ENCODE measurements at regions not wholly inside any gene's neighbourhood (a gene's known extent, or its start where the extent isn't known, plus 50 kb on each side); places are given as distances from the start of the nearest gene placed in this dataset.
A peak's percentile ranks its signal among the peaks of the same experiment; 100 is the strongest.

GRCh38 chr16:55033225-55034156 is 102.8 kb downstream of the IRX5 start:
- peak; percentile 52 to 72 for DNase-seq (ENCODE audit: extremely low spot score in 2 of 2)
- H3K9me3 ChIP-seq, result no peaks in the 10 kb centered on the region
- H3K4me1 ChIP-seq, result no peaks in the 10 kb centered on the region
- TF ChIP-seq POLR2A (IDR thresholded peaks at IDR 0.05) (no peak), POLR2AphosphoS5 (IDR thresholded peaks at IDR 0.05; ENCODE audit: insufficient read depth in 1 of 2, low read depth in 1 of 2) (no peak), CTCF (IDR thresholded peaks at IDR 0.05) (no peak)
- no peaks in the 10 kb centered on the region for H3K36me3 ChIP-seq
- intact Hi-C loops (cut with DNase I), result no loop called here
- no peaks in the 10 kb centered on the region for H3K27me3 ChIP-seq
- H3K4me3 ChIP-seq, result no peak overlapping the region
- no peak overlapping the region for H3K27ac ChIP-seq

- no peaks in the 10 kb centered on the region for H3K9me3 ChIP-seq
- TF ChIP-seq POLR2AphosphoS5 (IDR thresholded peaks at IDR 0.05; ENCODE audit: insufficient read depth in 1 of 2, low read depth in 1 of 2) (no peak), CTCF (IDR thresholded peaks at IDR 0.05) (no peak), POLR2A (IDR thresholded peaks at IDR 0.05) (no peak)
- no peaks in the 10 kb centered on the region for H3K4me1 ChIP-seq
- intact Hi-C loops (cut with DNase I), result no loop called here
- no peaks in the 10 kb centered on the region for H3K36me3 ChIP-seq
- no peak overlapping the region for H3K27ac ChIP-seq
- H3K27me3 ChIP-seq, result no peaks in the 10 kb centered on the region
- no peak overlapping the region for H3K4me3 ChIP-seq
- peak in 1 of 2 donors; percentile 40 for DNase-seq (ENCODE audit: extremely low spot score in 2 of 2)
These were observed 104.4 kb downstream of the IRX5 start for GRCh38 chr16:55035029-55035428.

- H3K4me3 ChIP-seq, result no peak overlapping the region
- DNase-seq (ENCODE audit: extremely low spot score in 2 of 2), result peak; percentile 49 to 58
- no peaks in the 10 kb centered on the region for H3K27me3 ChIP-seq
- no peaks in the 10 kb centered on the region for H3K4me1 ChIP-seq
- intact Hi-C loops (cut with DNase I), result no loop called here
- H3K36me3 ChIP-seq, result no peaks in the 10 kb centered on the region
- no peak for TF ChIP-seq POLR2A (IDR thresholded peaks at IDR 0.05)
- no peak for TF ChIP-seq POLR2AphosphoS5 (IDR thresholded peaks at IDR 0.05; ENCODE audit: insufficient read depth in 1 of 2, low read depth in 1 of 2)
- TF ChIP-seq CTCF (IDR thresholded peaks at IDR 0.05), result no peak
- no peaks in the 10 kb centered on the region for H3K9me3 ChIP-seq
- no peak overlapping the region for H3K27ac ChIP-seq
These were observed 105.3 kb downstream of the IRX5 start for GRCh38 chr16:55035956-55036355.

GRCh38 chr16:55036371-55036821 is 105.7 kb downstream of the IRX5 start:
- Histone ChIP-seq H3K4me3 (no peak overlapping the region), H3K4me1 (no peaks in the 10 kb centered on the region), H3K27me3 (no peaks in the 10 kb centered on the region), H3K27ac (no peak overlapping the region), H3K9me3 (no peaks in the 10 kb centered on the region), H3K36me3 (no peaks in the 10 kb centered on the region)
- peak; percentile 71 to 77 for DNase-seq (ENCODE audit: extremely low spot score in 2 of 2)
- TF ChIP-seq POLR2A (IDR thresholded peaks at IDR 0.05) (no peak), POLR2AphosphoS5 (IDR thresholded peaks at IDR 0.05; ENCODE audit: insufficient read depth in 1 of 2, low read depth in 1 of 2) (no peak), CTCF (IDR thresholded peaks at IDR 0.05) (no peak)
- intact Hi-C loops (cut with DNase I), result no loop called here

- H3K27ac ChIP-seq, result no peak overlapping the region
- no peak for TF ChIP-seq POLR2AphosphoS5 (IDR thresholded peaks at IDR 0.05; ENCODE audit: insufficient read depth in 1 of 2, low read depth in 1 of 2)
- no peak for TF ChIP-seq POLR2A (IDR thresholded peaks at IDR 0.05)
- H3K27me3 ChIP-seq, result no peaks in the 10 kb centered on the region
- H3K36me3 ChIP-seq, result no peaks in the 10 kb centered on the region
- intact Hi-C loops (cut with DNase I), result no loop called here
- peak in 1 of 2 donors; percentile 16 for DNase-seq (ENCODE audit: extremely low spot score in 2 of 2)
- H3K9me3 ChIP-seq, result no peaks in the 10 kb centered on the region
- H3K4me3 ChIP-seq, result no peak overlapping the region
- H3K4me1 ChIP-seq, result no peaks in the 10 kb centered on the region
These were observed 106.4 kb downstream of the IRX5 start for GRCh38 chr16:55037046-55037445.

Measured in vagina (tissue), 2 donors.